ENCODE measurements at regions not wholly inside any gene's neighbourhood (a gene's known extent, or its start where the extent isn't known, plus 50 kb on each side); places are given as distances from the start of the nearest gene placed in this dataset.

- no peak for DNase-seq
- no peak overlapping the region for H3K27ac ChIP-seq
- no peak overlapping the region for H3K4me3 ChIP-seq (ENCODE audit: low read depth, low read length)
Measured at GRCh38 chr3:67292356-67293121, 294.4 kb downstream of the KBTBD8 start.

DNA sequence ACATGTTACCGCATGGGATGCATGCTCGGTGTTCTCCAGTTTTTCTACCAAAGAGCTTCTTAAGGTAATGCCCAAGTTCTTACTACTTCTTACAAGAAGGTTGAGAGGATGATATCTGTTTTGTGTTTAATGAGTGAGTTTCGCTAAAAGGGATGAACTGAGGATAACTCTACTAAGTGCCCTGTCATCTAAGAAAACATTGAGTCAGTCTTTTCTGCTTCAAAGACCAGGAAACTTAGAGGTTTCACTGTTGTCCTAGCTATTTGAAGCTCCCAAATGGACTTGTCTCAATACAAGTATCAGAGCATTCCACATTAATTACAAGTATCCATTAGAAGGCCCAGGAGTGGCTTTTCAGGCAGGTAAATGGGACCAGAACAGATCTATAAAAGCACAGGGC lies 296.2 kb downstream of the KBTBD8 start:
- in situ Hi-C loops (cut with HindIII; ENCODE audit: low pct_ligation_motif_present, low sequenced_read_pairs) = no loop called here
- H3K36me3 ChIP-seq (replicated peaks) = no peaks in the 10 kb centered on the region
- DNase-seq = no peak
- H3K27ac ChIP-seq = no peak overlapping the region
- TF ChIP-seq, protein P1, sequence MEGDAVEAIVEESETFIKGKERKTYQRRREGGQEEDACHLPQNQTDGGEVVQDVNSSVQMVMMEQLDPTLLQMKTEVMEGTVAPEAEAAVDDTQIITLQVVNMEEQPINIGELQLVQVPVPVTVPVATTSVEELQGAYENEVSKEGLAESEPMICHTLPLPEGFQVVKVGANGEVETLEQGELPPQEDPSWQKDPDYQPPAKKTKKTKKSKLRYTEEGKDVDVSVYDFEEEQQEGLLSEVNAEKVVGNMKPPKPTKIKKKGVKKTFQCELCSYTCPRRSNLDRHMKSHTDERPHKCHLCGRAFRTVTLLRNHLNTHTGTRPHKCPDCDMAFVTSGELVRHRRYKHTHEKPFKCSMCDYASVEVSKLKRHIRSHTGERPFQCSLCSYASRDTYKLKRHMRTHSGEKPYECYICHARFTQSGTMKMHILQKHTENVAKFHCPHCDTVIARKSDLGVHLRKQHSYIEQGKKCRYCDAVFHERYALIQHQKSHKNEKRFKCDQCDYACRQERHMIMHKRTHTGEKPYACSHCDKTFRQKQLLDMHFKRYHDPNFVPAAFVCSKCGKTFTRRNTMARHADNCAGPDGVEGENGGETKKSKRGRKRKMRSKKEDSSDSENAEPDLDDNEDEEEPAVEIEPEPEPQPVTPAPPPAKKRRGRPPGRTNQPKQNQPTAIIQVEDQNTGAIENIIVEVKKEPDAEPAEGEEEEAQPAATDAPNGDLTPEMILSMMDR (IDR thresholded peaks at IDR 0.05; ENCODE audit: low read depth, low read length, missing control alignments) = no peak
- no peaks in the 10 kb centered on the region for H3K27me3 ChIP-seq (replicated peaks)
- H3K4me3 ChIP-seq (ENCODE audit: low read depth, low read length) = no peak overlapping the region

More at GRCh38 chr3:67292356-67293121, 294.4 kb downstream of the KBTBD8 start:
- H3K27me3 ChIP-seq (replicated peaks) = no peaks in the 10 kb centered on the region
- TF ChIP-seq, protein P1 (IDR thresholded peaks at IDR 0.05; ENCODE audit: low read depth, low read length, missing control alignments) = no peak
- no peaks in the 10 kb centered on the region for H3K36me3 ChIP-seq (replicated peaks)
- in situ Hi-C loops (cut with HindIII; ENCODE audit: low pct_ligation_motif_present, low sequenced_read_pairs) = no loop called here

DNA sequence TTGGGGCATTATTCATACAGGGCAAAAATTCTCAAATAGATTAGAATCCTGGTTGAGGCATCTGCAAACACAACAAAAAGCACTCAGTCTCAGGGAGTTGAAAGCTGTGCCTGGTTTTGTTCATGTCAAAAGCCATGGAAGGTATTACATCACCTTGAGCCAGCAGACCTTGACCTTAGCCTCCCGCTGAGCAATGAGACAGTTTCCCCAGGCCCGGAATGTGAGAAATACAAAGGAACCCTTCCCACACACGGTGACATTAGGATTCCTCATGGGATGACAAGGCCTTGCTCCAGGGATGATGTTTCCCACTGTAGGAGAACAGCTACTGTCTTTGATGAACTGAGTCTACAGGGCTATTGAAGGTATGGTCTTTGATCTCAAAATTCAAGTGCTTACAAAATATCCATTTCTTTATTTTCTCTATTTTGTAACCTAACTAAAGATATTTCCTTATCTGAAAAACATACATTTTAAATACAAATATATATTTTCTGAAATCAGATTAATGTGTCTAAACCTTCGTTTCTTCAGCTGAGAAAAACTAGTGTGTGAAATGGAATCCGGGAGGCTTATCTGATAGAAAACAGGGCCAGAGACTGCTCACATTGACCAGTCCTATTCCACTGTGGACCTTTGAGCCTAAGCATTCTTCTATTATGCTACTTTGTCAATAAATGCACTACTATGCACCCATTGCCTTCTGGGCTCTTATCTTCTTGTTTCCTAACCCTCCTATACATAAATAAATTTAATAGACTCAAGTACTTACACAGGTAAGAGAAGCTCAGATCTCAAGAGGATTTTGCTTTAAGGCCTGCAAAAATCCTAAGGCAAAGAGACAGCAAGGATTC lies 298.2 kb downstream of the KBTBD8 start:
- in situ Hi-C loops (cut with HindIII; ENCODE audit: low pct_ligation_motif_present, low sequenced_read_pairs) = no loop called here
- TF ChIP-seq, protein P1 (IDR thresholded peaks at IDR 0.05; ENCODE audit: low read depth, low read length, missing control alignments) = no peak
- no peak for DNase-seq
- H3K27ac ChIP-seq = no peak overlapping the region
- H3K27me3 ChIP-seq (replicated peaks) = no peaks in the 10 kb centered on the region
- H3K4me3 ChIP-seq (ENCODE audit: low read depth, low read length) = no peak overlapping the region
- no peaks in the 10 kb centered on the region for H3K36me3 ChIP-seq (replicated peaks)

DNA sequence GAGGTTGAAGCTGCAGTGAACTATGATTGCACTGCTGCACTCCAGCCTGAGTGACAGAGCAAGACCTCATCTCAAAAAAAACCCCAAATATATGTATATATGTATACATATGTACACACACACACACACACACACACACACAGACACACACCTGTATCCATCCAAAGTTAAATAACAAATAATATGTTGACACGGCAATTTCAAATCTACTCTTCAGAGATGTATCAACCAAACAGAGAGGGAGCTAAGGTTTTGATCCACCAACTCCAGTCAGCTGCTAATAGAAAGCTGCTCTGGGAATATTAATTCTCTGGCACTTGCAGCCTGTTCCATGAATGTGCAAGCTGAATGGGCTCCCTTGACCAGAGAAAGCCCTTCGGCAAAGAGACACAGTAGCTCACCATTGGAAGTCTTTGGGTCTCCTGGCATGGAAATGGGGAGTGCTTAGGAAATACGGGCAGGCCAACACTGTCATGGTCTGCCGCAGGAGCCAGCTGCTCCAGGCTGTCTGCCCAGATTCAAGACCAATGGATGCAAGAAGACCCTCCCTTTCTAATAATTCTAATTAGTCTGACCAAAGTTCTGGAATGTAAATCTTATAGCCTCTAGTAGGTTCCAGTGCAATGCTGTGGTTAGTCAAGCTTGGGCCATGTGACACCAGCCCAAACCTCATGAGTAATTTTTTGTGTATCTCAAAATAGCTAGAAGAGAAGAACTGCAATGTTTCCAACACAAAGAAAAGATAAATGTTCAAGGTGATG lies 299.8 kb downstream of the KBTBD8 start:
- no peaks in the 10 kb centered on the region for H3K36me3 ChIP-seq (replicated peaks)
- no peaks in the 10 kb centered on the region for H3K27me3 ChIP-seq (replicated peaks)
- no peak for DNase-seq
- no peak overlapping the region for H3K4me3 ChIP-seq (ENCODE audit: low read depth, low read length)
- TF ChIP-seq, protein P1 (IDR thresholded peaks at IDR 0.05; ENCODE audit: low read depth, low read length, missing control alignments) = no peak
- H3K27ac ChIP-seq = no peak overlapping the region
- in situ Hi-C loops (cut with HindIII; ENCODE audit: low pct_ligation_motif_present, low sequenced_read_pairs) = no loop called here

- Histone ChIP-seq H3K36me3 (replicated peaks) (no peaks in the 10 kb centered on the region), H3K27me3 (replicated peaks) (no peaks in the 10 kb centered on the region), H3K27ac (no peak overlapping the region), H3K4me3 (ENCODE audit: low read depth, low read length) (no peak overlapping the region)
- in situ Hi-C loops (cut with HindIII; ENCODE audit: low pct_ligation_motif_present, low sequenced_read_pairs) = no loop called here
- DNase-seq = no peak
- TF ChIP-seq, protein P1 (IDR thresholded peaks at IDR 0.05; ENCODE audit: low read depth, low read length, missing control alignments) = no peak
Measured at GRCh38 chr3:67301556-67301955, 303.4 kb downstream of the KBTBD8 start.
